ENCODE measurements at regions not wholly inside any gene's neighbourhood (a gene's known extent, or its start where the extent isn't known, plus 50 kb on each side); places are given as distances from the start of the nearest gene placed in this dataset.

DNA sequence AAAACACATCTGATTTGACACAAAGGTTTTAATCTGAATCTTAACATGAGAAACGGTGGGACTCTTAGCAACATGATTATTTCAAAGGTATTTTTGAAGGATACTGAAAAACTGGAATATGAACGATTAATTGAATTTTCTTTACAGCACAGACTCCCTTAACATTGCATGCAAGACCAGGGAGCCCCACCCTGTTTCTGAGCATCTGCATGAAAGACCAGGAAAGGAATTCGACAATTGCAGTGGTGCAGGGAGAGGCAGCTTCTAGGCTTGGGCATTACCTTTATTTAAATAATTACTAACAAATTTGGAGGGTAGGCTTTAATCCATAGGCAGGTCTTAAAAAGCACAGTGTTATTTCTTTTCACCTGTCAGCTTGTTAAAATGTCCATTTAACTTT is 240.6 kb upstream of the TOPAZ1 start:
- TF ChIP-seq, protein P1, sequence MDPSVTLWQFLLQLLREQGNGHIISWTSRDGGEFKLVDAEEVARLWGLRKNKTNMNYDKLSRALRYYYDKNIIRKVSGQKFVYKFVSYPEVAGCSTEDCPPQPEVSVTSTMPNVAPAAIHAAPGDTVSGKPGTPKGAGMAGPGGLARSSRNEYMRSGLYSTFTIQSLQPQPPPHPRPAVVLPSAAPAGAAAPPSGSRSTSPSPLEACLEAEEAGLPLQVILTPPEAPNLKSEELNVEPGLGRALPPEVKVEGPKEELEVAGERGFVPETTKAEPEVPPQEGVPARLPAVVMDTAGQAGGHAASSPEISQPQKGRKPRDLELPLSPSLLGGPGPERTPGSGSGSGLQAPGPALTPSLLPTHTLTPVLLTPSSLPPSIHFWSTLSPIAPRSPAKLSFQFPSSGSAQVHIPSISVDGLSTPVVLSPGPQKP (IDR thresholded peaks at IDR 0.05; ENCODE audit: borderline replicate concordance, low read depth, low read length), result no peak
- TF ChIP-seq RAD21 (IDR thresholded peaks at IDR 0.05; ENCODE audit: low read length) (no peak), POLR2A (IDR thresholded peaks at IDR 0.05; ENCODE audit: low read depth, low read length) (no peak), CHD1 (IDR thresholded peaks at IDR 0.05; ENCODE audit: low read depth, low read length) (no peak), CEBPB (IDR thresholded peaks at IDR 0.05; ENCODE audit: low read depth, low read length) (no peak), MAZ (IDR thresholded peaks at IDR 0.05; ENCODE audit: borderline replicate concordance, low read depth, low read length) (no peak), RFX5 (IDR thresholded peaks at IDR 0.05; ENCODE audit: low read depth, low read length) (no peak), MXI1 (IDR thresholded peaks at IDR 0.05; ENCODE audit: borderline replicate concordance, low read depth, low read length) (no peak)
- TF ChIP-seq, protein P2, sequence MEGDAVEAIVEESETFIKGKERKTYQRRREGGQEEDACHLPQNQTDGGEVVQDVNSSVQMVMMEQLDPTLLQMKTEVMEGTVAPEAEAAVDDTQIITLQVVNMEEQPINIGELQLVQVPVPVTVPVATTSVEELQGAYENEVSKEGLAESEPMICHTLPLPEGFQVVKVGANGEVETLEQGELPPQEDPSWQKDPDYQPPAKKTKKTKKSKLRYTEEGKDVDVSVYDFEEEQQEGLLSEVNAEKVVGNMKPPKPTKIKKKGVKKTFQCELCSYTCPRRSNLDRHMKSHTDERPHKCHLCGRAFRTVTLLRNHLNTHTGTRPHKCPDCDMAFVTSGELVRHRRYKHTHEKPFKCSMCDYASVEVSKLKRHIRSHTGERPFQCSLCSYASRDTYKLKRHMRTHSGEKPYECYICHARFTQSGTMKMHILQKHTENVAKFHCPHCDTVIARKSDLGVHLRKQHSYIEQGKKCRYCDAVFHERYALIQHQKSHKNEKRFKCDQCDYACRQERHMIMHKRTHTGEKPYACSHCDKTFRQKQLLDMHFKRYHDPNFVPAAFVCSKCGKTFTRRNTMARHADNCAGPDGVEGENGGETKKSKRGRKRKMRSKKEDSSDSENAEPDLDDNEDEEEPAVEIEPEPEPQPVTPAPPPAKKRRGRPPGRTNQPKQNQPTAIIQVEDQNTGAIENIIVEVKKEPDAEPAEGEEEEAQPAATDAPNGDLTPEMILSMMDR (conservative IDR thresholded peaks at IDR 0.05; ENCODE audit: low read depth, low read length), result no peak

Measured in IMR-90 (cell line).